NCI-H82 treated with DMSO at 0.1 percent for 48 hours (cell line): ENCODE measurements at regions not wholly inside any gene's neighbourhood (a gene's known extent, or its start where the extent isn't known, plus 50 kb on each side); places are given as distances from the start of the nearest gene placed in this dataset.

Experiments
- DNase-seq: peaks from one replicate; lab custom pipeline; 2025; ENCODE audit not compliant: unreplicated experiment; lab: John Stamatoyannopoulos, UW

GRCh38 chr4:187176261-187176910 is 452.7 kb upstream of the FAT1 start:
- DNase-seq: no peak

GRCh38 chr4:187178084-187178483 is 454.4 kb upstream of the FAT1 start:
- DNase-seq: no peak

- no peak for DNase-seq
Measured at GRCh38 chr4:187178587-187178986, 454.9 kb upstream of the FAT1 start.

GRCh38 chr4:187179086-187180058 is 455.7 kb upstream of the FAT1 start:
- no peak for DNase-seq

GRCh38 chr4:187181054-187181453 is 457.4 kb upstream of the FAT1 start:
- no peak for DNase-seq

GRCh38 chr4:187183346-187183745 is 459.7 kb upstream of the FAT1 start:
- no peak for DNase-seq

GRCh38 chr4:187183826-187184225 is 460.2 kb upstream of the FAT1 start:
- DNase-seq: no peak

GRCh38 chr4:187184508-187184907 is 460.9 kb upstream of the FAT1 start:
- no peak for DNase-seq

- DNase-seq: no peak
Measured at GRCh38 chr4:187188118-187188517, 464.5 kb upstream of the FAT1 start.

- DNase-seq: no peak
Measured at GRCh38 chr4:187188741-187189140, 465.1 kb upstream of the FAT1 start.

GRCh38 chr4:187190390-187190789 is 466.7 kb upstream of the FAT1 start:
- DNase-seq: no peak

- DNase-seq: no peak
Measured at GRCh38 chr4:187191676-187192075, 468.0 kb upstream of the FAT1 start.

GRCh38 chr4:187192266-187192665 is 468.6 kb upstream of the FAT1 start:
- no peak for DNase-seq

- no peak for DNase-seq
Measured at GRCh38 chr4:187193141-187193540, 469.5 kb upstream of the FAT1 start.

- DNase-seq: no peak
Measured at GRCh38 chr4:187204389-187204918, 480.8 kb upstream of the FAT1 start.

- no peak for DNase-seq
Measured at GRCh38 chr4:187207931-187208330, 484.3 kb upstream of the FAT1 start.

GRCh38 chr4:187208651-187209050 is 485.0 kb upstream of the FAT1 start:
- DNase-seq: no peak

- no peak for DNase-seq
Measured at GRCh38 chr4:187209921-187210613, 486.4 kb upstream of the FAT1 start.

GRCh38 chr4:187212446-187213080 is 488.9 kb upstream of the FAT1 start:
- DNase-seq: no peak

- no peak for DNase-seq
Measured at GRCh38 chr4:187215438-187215837, 491.8 kb upstream of the FAT1 start.

GRCh38 chr4:187218705-187219245 is 495.1 kb upstream of the FAT1 start:
- no peak for DNase-seq
